ENCODE measurements at regions not wholly inside any gene's neighbourhood (a gene's known extent, or its start where the extent isn't known, plus 50 kb on each side); places are given as distances from the start of the nearest gene placed in this dataset.

GRCh38 chr4:134735901-134736300, 534.3 kb upstream of the PABPC4L start:
- Histone ChIP-seq H3K4me3 (ENCODE audit: low read depth, low read length) (no peak overlapping the region), H3K36me3 (ENCODE audit: control insufficient read depth, insufficient read depth, low read length) (no peaks in the 10 kb centered on the region), H3K27me3 (ENCODE audit: control insufficient read depth, insufficient read depth, low read length) (no peaks in the 10 kb centered on the region)
- no peak for TF ChIP-seq CTCF (IDR thresholded peaks at IDR 0.05; ENCODE audit: insufficient read depth, low read length, poor library complexity, severe bottlenecking)
- DNase-seq (ENCODE audit: low read depth): no peak

GRCh38 chr4:134727696-134728095, 526.1 kb upstream of the PABPC4L start:
- Histone ChIP-seq H3K27me3 (ENCODE audit: control insufficient read depth, insufficient read depth, low read length) (no peaks in the 10 kb centered on the region), H3K36me3 (ENCODE audit: control insufficient read depth, insufficient read depth, low read length) (no peaks in the 10 kb centered on the region), H3K4me3 (ENCODE audit: low read depth, low read length) (no peak overlapping the region)
- no peak for DNase-seq (ENCODE audit: low read depth)
- TF ChIP-seq CTCF (IDR thresholded peaks at IDR 0.05; ENCODE audit: insufficient read depth, low read length, poor library complexity, severe bottlenecking): no peak

DNA sequence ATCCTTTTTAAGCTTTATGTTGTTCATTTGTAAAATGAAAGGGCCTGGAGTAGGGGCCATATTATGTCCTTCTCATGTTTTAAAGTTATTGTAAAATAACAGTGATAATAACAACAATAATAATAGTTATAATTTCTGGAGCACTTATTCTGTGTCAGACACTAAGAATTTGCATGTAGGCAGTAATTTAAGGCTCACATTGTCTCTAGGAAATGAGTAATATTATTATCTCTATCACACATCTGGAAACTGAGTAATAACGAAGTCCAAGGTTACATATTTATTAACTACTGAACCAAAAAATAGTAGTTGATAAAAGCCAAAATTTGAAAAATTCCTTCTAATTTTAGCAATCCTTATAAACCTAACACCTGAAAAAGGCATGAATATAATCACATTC, 520.7 kb upstream of the PABPC4L start:
- H3K27me3 ChIP-seq (ENCODE audit: control insufficient read depth, insufficient read depth, low read length): no peaks in the 10 kb centered on the region
- H3K36me3 ChIP-seq (ENCODE audit: control insufficient read depth, insufficient read depth, low read length): no peaks in the 10 kb centered on the region
- TF ChIP-seq CTCF (IDR thresholded peaks at IDR 0.05; ENCODE audit: insufficient read depth, low read length, poor library complexity, severe bottlenecking): no peak
- no peak for DNase-seq (ENCODE audit: low read depth)
- no peak overlapping the region for H3K4me3 ChIP-seq (ENCODE audit: low read depth, low read length)

- H3K27me3 ChIP-seq (ENCODE audit: control insufficient read depth, insufficient read depth, low read length): no peaks in the 10 kb centered on the region
- DNase-seq (ENCODE audit: low read depth): no peak
- no peaks in the 10 kb centered on the region for H3K36me3 ChIP-seq (ENCODE audit: control insufficient read depth, insufficient read depth, low read length)
- no peak for TF ChIP-seq CTCF (IDR thresholded peaks at IDR 0.05; ENCODE audit: insufficient read depth, low read length, poor library complexity, severe bottlenecking)
- H3K4me3 ChIP-seq (ENCODE audit: low read depth, low read length): no peak overlapping the region
These were observed 518.4 kb upstream of the PABPC4L start for GRCh38 chr4:134720030-134720429.

DNA sequence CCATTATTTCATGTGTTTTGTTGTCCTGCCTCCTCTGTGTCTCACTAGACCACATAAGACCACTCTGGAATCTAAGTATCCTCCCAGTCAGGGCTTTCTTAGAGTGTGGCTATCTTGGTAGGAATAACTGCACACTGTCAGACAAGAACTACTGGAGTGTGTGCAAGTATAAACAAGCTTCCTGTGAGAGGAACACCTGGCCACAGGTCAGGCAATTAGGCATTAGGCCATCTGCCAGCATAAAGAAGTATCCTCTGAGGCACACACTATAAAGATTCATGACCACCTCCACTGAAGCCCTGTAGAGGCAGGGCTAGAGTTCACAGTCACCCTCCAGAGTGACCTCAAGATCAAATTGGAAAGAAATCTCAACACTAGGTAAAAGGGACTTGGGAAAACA, 507.0 kb upstream of the PABPC4L start:
- DNase-seq (ENCODE audit: low read depth): no peak
- Histone ChIP-seq H3K36me3 (ENCODE audit: control insufficient read depth, insufficient read depth, low read length) (no peaks in the 10 kb centered on the region), H3K4me3 (ENCODE audit: low read depth, low read length) (no peak overlapping the region), H3K27me3 (ENCODE audit: control insufficient read depth, insufficient read depth, low read length) (no peaks in the 10 kb centered on the region)
- TF ChIP-seq CTCF (IDR thresholded peaks at IDR 0.05; ENCODE audit: insufficient read depth, low read length, poor library complexity, severe bottlenecking): no peak

- no peak for DNase-seq (ENCODE audit: low read depth)
- no peaks in the 10 kb centered on the region for H3K27me3 ChIP-seq (ENCODE audit: control insufficient read depth, insufficient read depth, low read length)
- no peak overlapping the region for H3K4me3 ChIP-seq (ENCODE audit: low read depth, low read length)
- TF ChIP-seq CTCF (IDR thresholded peaks at IDR 0.05; ENCODE audit: insufficient read depth, low read length, poor library complexity, severe bottlenecking): no peak
- no peaks in the 10 kb centered on the region for H3K36me3 ChIP-seq (ENCODE audit: control insufficient read depth, insufficient read depth, low read length)
These were observed 506.4 kb upstream of the PABPC4L start for GRCh38 chr4:134708026-134708425.

Data from kidney epithelial cell (primary cell).